ENCODE measurements at regions not wholly inside any gene's neighbourhood (a gene's known extent, or its start where the extent isn't known, plus 50 kb on each side); places are given as distances from the start of the nearest gene placed in this dataset.

- no peak overlapping the region for H3K27ac ChIP-seq
- no peaks in the 10 kb centered on the region for H3K4me1 ChIP-seq
- H3K9me3 ChIP-seq: no peaks in the 10 kb centered on the region
- H3K27me3 ChIP-seq: no peaks in the 10 kb centered on the region
- no peak for TF ChIP-seq CTCF (IDR thresholded peaks at IDR 0.05)
- intact Hi-C loops (cut with DNase I): no loop called here
- no peak overlapping the region for H3K4me3 ChIP-seq
- DNase-seq (ENCODE audit: low spot score in 2 of 2): no peak
- no peaks in the 10 kb centered on the region for H3K36me3 ChIP-seq
Measured at GRCh38 chr14:46147452-46147851, 504.1 kb downstream of the RPL10L start.

- Histone ChIP-seq H3K27ac (no peak overlapping the region), H3K4me3 (no peak overlapping the region), H3K4me1 (no peaks in the 10 kb centered on the region), H3K27me3 (no peaks in the 10 kb centered on the region), H3K9me3 (no peaks in the 10 kb centered on the region), H3K36me3 (no peaks in the 10 kb centered on the region)
- intact Hi-C loops (cut with DNase I): no loop called here
- TF ChIP-seq CTCF (IDR thresholded peaks at IDR 0.05): no peak
- DNase-seq (ENCODE audit: low spot score in 2 of 2): no peak
Measured at GRCh38 chr14:46147024-46147423, 504.6 kb downstream of the RPL10L start.

- H3K4me3 ChIP-seq: no peak overlapping the region
- TF ChIP-seq CTCF (IDR thresholded peaks at IDR 0.05): no peak
- intact Hi-C loops (cut with DNase I): no loop called here
Measured at GRCh38 chr14:46140445-46140844, 511.1 kb downstream of the RPL10L start.

GRCh38 chr14:46139649-46140048, 511.9 kb downstream of the RPL10L start:
- H3K4me1 ChIP-seq: no peaks in the 10 kb centered on the region

More at GRCh38 chr14:46140445-46140844, 511.1 kb downstream of the RPL10L start:
- Histone ChIP-seq H3K9me3 (no peaks in the 10 kb centered on the region), H3K36me3 (no peaks in the 10 kb centered on the region), H3K4me1 (no peaks in the 10 kb centered on the region), H3K27ac (no peak overlapping the region), H3K27me3 (no peaks in the 10 kb centered on the region)
- DNase-seq (ENCODE audit: low spot score in 2 of 2): no peak

GRCh38 chr14:46137786-46138185, 513.8 kb downstream of the RPL10L start:
- Histone ChIP-seq H3K9me3 (no peaks in the 10 kb centered on the region), H3K27me3 (no peaks in the 10 kb centered on the region), H3K4me3 (no peak overlapping the region), H3K27ac (no peak overlapping the region), H3K4me1 (no peaks in the 10 kb centered on the region), H3K36me3 (no peaks in the 10 kb centered on the region)
- TF ChIP-seq CTCF (IDR thresholded peaks at IDR 0.05): no peak
- intact Hi-C loops (cut with DNase I): no loop called here
- no peak for DNase-seq (ENCODE audit: low spot score in 2 of 2)

More at GRCh38 chr14:46139649-46140048, 511.9 kb downstream of the RPL10L start:
- H3K4me3 ChIP-seq: no peak overlapping the region
- H3K27ac ChIP-seq: no peak overlapping the region
- intact Hi-C loops (cut with DNase I): no loop called here
- no peaks in the 10 kb centered on the region for H3K9me3 ChIP-seq
- no peaks in the 10 kb centered on the region for H3K36me3 ChIP-seq
- no peak for TF ChIP-seq CTCF (IDR thresholded peaks at IDR 0.05)
- H3K27me3 ChIP-seq: no peaks in the 10 kb centered on the region
- DNase-seq (ENCODE audit: low spot score in 2 of 2): no peak

GRCh38 chr14:46136456-46136855, 515.1 kb downstream of the RPL10L start:
- intact Hi-C loops (cut with DNase I): no loop called here
- DNase-seq (ENCODE audit: low spot score in 2 of 2): no peak
- Histone ChIP-seq H3K9me3 (no peaks in the 10 kb centered on the region), H3K4me3 (no peak overlapping the region), H3K27me3 (no peaks in the 10 kb centered on the region), H3K4me1 (no peaks in the 10 kb centered on the region), H3K27ac (no peak overlapping the region), H3K36me3 (no peaks in the 10 kb centered on the region)
- no peak for TF ChIP-seq CTCF (IDR thresholded peaks at IDR 0.05)
